NCI-H187 (cell line): ENCODE measurements at regions not wholly inside any gene's neighbourhood (a gene's known extent, or its start where the extent isn't known, plus 50 kb on each side); places are given as distances from the start of the nearest gene placed in this dataset.
A peak's percentile ranks its signal among the peaks of the same experiment; 100 is the strongest.
"Not testable (repeated sequence)": the region's sequence is repeated elsewhere in the genome, so short reads cannot be mapped to it uniquely, and the experiment has no call there.

Experiments
- DNase-seq, 2 experiments: peaks; one replicate each; lab custom pipeline; 2025; lab: John Stamatoyannopoulos, UW

DNA sequence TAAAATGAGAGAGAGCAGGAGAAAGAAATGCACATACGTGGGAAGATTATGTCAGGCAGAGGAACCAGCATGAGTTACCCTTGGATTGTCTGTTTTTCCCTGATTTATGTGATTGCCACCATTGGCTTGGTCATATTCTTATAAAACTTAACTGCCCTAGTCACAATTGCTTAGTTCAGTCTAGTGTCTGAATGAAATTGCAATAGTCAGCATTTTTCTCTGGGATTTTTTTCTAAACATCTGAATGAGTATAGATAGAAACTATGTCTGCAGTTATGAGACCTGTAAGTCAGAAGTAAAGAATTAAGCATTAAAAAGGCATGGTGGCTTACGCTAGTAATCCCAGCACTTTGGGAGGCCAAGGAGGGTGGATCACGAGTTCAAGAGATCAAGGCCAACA, 889.8 kb downstream of the PLA2G4A start:
- peak in 1 of 2 experiments; percentile 25 for DNase-seq

- DNase-seq: peak in 1 of 2 experiments; percentile 35
Observed at GRCh38 chr1:187721216-187721615, 892.5 kb downstream of the PLA2G4A start.

DNA sequence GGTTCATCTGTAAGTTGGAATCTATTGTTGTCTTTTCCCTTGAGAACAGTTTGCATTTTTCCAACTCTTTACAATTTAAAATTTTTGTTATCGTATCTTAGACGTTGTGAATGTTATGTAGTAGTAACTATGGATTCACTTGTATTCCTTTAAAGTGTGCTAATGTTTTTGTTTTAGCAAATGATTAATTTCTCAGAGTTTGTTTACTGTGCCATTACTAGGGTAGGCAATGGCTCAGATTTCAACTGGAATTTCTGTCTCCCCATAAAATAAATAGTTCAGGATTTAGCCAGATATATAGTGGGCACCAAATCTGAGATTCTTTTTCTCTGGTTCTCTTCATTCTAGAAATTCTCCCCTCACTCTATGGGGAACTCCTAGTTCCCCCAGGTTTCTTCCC, 896.5 kb downstream of the PLA2G4A start:
- DNase-seq: no peak

GRCh38 chr1:187733232-187733631, 904.5 kb downstream of the PLA2G4A start:
- no peak for DNase-seq

DNA sequence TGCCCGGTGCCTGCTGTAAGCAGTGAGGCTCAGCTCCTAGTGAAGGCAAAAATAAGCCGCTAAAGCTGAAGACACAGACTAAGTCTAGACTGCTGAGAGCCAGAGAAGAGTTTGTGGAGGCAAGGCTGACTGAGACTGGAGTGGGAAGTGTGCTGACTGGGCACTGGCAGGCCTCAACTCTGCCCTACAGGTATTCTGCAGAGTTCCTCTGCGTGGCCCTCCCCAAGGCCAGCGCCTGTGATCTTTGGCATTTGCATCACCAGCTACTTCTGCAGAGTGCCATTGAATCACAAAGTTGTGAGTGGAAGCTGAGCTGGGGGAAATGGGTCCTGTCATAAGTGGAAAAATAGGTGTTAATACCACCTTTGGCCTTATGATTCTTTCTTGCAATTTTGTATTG, 905.7 kb downstream of the PLA2G4A start:
- DNase-seq: no peak

DNA sequence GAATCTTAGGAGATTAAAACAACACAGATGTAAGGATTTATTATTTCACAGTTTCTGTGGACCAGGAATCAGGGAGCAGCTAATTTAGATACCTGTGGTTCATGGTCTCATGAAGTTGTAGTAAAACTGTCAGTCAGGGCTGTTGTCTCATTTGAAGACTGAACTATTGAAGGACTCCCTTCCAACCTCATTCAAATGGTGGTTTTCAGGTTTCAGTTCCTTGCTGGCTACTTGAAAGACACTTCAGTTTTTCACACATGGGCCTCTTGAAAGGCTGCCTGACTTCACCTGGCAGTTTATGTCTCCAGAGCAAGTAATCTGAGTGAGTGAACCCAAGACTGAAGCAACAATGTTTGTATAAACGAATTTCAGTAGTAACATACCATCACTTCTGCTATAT, 915.9 kb downstream of the PLA2G4A start:
- peak; percentile 48 to 74 for DNase-seq

DNA sequence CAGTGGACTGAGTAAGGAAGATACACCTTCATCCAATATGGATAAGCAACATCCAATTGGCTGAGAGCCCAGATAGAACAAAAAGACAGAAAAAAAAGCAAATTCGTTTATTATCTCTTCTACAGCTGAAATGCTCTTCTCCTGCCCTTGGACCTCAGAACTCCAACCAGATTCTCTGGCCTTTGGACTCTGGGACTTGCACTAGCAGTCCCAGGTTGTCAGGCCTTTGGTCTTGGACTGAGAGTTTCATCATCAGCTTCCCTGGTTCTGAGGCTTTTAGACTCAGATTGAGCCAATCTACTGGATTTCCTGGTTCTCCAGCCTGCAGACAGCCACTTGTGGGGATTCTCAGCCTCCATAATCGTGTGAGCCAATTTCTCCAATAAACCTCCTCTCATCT, 926.8 kb downstream of the PLA2G4A start:
- no peak for DNase-seq

DNA sequence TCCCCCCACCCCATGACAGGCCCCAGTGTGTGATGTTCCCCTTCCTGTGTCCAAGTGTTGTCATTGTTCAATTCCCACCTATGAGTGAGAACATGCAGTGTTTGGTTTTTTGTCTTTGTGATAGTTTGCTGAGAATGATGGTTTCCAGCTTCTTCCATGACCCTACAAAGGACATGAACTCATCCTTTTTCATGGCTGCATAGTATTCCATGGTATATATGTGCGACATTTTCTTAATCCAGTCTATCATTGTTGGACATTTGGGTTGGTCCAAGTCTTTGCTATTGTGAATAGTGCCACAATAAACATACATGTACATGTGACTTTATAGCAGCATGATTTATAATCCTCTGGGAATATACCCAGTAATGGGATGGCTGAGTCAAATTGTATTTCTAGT, 927.9 kb downstream of the PLA2G4A start:
- DNase-seq: not testable (repeated sequence)

GRCh38 chr1:187759825-187760333, 931.1 kb downstream of the PLA2G4A start:
- DNase-seq: no peak

GRCh38 chr1:187762118-187762517, 933.4 kb downstream of the PLA2G4A start:
- peak in 1 of 2 experiments; percentile 40 for DNase-seq

DNA sequence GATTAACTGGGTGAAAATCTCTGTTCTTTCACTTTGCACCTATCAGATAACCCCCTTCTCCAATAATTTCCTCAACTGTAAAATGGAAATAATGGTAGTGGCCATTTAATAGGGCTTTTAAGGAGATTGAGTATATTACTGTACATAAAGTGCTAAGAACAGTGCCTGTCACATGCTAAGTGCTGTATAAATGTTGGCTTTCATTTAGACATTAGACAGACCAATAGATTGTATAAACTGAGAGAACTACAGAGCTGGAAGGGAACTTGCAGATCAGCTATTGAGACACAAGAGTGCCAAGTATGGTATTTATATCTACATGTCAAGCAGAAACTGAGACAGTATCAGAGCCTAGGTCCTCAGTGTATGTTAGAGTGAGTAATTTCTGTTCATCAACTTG, 934.7 kb downstream of the PLA2G4A start:
- no peak for DNase-seq

GRCh38 chr1:187763976-187764375, 935.2 kb downstream of the PLA2G4A start:
- no peak for DNase-seq

DNA sequence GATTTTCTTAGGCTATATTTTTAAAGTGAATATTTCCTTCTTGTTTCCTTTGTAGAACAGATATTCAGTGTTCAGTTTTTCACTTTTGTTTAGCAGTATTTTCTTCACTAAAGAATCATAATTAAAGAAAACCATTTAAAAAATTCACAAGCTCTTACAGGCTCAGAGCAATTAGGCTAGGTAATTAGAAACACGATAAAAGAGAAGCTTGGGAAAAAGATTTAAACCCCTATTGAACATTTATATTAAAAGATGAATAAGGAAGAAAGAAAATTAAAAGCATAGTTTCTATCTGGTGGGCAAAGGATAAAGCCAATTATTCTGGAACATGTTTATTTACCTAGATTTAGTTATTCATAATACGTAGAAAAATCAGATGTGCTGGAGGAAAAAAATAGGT, 942.6 kb downstream of the PLA2G4A start:
- no peak for DNase-seq

DNA sequence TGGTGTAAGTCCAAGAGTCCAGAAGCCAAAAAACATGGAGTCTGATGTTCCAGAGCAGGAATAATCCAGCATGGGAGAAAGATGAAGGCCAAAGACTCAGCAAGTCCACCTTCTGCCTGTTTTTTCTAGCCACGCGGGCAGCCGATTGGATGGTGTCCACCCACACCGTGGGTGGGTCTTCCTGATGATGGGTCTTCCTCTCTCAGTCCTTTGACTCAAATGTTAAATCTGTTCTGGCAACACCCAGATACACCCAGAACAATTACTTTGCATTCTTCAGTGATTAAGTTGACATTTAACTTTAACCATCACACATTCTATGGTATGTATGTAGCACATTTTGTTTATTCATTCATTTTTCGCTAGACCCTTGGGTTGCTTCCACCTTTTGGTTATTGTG, 944.4 kb downstream of the PLA2G4A start:
- DNase-seq: no peak

DNA sequence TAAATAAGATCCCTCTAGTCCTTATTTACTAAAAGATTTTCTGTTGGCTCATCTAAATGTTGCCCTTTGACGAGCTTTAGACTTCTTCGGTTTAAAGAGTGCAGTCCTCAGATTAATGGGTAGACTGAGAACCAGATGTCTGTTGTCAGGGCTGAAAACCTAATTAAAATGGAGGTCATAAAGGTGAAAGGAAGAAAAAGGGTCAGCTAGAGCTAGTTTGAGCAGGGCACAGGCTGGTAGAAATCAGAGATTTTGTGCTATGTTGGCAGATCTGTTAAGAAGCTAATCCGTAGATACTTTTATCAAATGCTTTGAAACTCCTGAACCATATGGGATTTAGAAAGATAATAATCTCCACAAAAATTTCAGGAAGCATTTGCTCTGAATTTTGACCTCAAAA, 959.0 kb downstream of the PLA2G4A start:
- DNase-seq: no peak

DNA sequence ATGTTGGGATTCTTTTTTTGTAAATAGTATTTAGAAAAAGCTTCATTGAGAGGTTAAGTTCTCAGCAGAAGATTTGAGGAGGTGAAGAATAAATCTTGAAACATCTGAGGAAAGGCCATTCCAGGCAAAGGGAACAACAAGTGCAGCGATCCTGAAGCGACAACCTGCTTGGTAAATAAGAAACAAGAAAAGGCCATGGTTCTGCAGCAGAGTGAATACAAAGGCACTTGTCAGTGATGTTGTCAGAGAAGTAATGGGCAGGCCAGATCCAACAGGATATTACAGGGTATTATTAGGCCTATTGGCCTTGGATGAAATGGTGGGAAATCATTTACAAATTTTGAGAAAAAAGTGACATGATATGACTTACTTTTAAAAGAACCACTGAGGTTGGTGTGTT, 960.0 kb downstream of the PLA2G4A start:
- no peak for DNase-seq

GRCh38 chr1:187790724-187791123, 962.0 kb downstream of the PLA2G4A start:
- DNase-seq: no peak

GRCh38 chr1:187794561-187794960, 965.8 kb downstream of the PLA2G4A start:
- DNase-seq: no peak

DNA sequence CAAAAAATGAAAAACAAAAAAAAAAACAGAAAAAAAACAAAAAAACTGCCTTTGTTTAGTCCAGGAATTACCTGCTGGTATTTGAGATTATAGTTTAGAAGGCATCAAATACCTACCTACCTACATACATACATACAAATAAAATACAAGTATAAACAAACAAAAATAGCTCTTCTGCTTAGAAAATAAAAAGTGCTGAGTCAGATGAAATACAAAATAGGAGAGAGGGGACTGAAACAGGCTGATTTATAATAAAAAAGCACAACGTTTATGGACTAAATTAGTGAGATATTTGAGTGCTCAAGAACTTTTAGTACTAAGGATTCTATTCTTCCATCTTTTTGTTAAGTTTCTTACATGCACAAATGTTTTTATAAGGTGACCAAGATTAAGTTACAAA, 980.8 kb downstream of the PLA2G4A start:
- no peak for DNase-seq

GRCh38 chr1:187816646-187817045, 987.9 kb downstream of the PLA2G4A start:
- no peak for DNase-seq

DNA sequence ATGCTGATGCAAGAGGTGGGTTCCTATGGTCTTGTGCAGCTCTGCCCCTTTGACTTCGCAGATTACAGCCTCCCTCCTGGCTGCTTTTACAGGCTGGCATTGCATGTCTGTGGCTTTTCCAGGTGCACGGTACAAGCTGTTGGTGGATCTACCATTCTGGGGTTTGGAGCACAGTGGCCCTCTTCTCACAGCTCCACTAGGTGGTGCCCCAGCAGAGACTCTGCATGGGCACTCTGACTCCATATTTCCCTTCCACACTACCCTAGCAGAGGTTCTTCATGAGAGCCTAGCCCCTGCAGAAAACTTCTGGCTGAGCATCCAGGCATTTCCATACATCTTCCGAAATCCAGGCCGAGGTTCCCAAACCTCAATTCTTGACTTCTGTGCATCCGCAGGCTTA, 989.0 kb downstream of the PLA2G4A start:
- DNase-seq: no peak

- DNase-seq: no peak
Observed at GRCh38 chr1:187819086-187819485, 990.3 kb downstream of the PLA2G4A start.

DNA sequence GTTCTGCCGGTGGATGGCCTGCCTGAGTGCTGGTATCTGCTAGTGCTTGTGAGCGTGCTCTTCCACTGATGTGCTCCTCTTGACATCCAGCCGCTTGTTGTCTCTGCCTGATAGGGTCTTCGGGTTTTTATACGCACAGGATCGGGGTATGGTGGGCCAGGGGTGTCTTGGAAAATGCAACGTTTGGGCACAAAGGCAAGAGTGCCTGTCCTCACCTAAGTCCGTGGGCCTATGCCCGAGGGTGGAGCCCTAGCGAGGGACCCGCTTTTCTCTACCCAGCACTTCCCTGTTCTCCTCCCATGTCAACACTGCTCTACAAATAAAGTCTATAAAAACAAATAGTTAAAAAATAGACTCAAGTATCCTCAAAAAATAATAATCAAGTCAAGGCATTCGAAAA, 1007.8 kb downstream of the PLA2G4A start:
- no peak for DNase-seq

GRCh38 chr1:187837787-187838186, 1009.0 kb downstream of the PLA2G4A start:
- DNase-seq: no peak
